Right kidney (tissue), 1 donor: ENCODE measurements at regions not wholly inside any gene's neighbourhood (a gene's known extent, or its start where the extent isn't known, plus 50 kb on each side); places are given as distances from the start of the nearest gene placed in this dataset.

Experiments used
- DNase-seq: peaks from one replicate; pipeline ENCODE4 v3.0.0-alpha.2; 2016

DNA sequence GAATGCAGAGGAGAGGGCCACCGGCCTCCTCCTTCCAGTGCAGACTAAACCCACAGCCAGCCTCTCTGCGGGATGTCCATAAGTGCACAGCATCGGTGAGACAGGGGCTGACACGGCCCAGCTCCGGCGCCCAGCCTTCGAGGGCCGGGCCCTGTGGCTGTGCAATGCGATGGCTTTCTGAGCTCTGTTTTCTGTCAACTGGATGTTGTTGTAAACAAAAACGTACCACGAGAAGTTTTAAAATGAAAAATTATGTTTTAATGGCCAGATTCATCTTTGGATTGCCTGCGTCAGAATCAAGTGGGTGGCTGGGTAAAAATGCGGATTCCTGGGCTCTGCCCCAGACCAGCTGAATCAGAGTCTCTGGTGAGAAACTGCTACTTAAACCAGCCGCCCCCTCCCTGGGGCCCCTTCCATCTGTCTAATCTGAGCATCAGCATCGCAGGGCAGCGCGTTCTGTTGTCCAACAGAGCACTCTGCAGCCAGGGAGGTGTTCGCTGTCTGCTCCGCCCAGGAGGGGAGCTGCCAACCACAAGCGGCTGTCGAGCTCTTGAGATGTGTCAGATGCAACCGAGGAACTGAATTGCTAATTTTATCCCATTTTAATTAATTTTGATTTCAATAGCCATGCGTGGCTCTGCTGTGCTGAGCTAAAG lies 133.4 kb downstream of the RFLNA start:
- no peak for DNase-seq

DNA sequence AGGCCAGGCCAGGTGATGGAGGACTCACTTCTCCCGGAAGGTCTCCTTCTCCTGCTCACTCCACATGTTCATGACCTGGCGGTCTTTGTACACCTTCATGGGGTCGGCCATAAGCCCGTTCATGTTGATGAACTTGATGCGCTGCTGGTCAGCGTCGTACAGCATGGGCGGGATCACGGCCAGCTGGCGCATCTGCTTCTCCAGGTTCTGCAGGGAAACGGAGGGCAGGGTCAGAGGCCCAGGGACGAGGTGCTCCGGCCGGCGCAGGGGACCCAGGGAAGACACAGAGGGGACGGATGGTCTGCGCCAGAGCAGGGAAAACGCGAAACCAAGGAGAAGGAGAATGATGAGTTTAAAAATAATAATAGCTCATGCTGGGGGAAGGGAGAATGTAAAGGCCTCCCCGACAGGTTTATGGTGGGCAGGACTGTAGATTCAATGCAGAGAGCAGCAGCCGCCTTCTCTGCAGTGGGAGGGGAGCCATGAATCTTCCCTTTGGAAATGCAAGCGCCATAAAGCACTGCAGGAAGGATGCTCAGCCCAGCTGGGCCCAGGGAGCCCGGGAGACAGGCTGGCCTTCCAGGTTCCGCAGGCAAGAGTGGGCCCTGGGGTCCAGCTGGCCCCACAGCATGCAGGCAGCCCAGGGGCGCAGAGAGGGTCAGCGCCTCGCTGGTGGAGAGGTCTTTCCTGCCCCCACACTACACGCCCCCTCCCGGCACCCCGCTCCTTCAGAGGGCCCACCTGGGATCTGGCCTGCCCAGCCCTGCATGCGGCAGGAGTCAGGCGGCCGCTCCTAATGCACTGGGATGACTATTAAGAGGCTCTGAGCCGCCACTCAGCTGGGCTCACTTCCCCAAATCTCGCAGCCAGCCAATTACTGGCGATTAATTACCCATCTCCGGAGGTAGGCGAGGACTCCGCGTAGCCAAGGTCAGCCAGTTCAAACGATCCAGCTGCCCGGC lies 132.0 kb downstream of the RFLNA start:
- peak; percentile 44 for DNase-seq

GRCh38 chr12:124425667-124426066 lies 130.8 kb downstream of the RFLNA start:
- no peak for DNase-seq

DNA sequence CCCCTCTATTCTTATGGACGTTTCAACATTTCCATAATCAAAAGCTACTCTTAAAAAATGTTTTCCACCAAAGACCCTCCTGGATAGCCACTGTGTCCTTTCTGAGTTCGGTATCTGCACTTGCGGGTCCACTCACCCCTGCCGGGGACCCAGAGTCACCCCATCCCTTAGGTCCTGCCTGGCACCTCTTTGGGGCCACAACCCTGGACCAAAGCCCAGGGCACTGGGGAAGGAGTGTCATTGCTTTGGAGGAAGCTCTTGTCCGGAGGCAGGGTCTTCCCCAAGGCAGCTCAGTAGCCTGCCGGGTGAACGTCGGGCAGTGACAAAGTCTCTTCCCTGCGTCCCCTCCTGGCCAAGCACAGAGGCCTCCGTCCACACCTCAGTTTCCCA lies 129.6 kb downstream of the RFLNA start:
- no peak for DNase-seq

DNA sequence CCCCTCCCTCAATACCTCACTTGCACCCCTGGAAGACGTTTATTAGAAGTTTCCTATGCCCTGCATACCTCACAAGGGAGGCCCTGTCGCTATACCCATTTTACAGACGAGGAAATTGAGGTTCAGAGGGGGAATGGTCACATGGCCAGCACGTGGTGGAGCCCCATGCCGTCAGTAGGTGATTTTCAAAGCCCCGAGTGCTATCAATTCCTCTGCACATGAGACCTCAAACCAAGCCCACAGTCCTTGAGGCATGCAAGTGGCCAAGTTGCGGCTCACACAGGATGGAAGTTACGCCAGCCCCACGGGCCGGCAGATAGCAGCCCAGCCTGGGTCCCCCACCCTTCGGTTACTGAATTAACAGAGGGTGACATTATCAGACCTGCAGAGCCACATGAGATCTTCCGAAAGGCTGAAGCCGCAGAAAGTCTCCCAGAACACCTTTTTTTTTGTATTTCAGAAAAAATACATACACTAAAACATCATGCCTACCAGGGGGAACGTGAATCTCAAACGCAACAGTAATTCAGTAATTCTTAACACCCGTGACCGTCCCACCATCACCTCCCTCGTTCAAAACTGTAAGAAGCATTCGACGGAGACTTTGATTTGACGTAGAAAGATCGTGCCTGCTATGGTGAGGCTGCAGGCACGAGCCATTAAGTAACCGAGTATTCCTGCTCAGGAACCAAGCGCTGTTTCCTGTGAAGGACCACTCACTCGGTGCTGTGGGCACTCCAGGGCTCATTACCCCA lies 129.0 kb downstream of the RFLNA start:
- DNase-seq: no peak

DNA sequence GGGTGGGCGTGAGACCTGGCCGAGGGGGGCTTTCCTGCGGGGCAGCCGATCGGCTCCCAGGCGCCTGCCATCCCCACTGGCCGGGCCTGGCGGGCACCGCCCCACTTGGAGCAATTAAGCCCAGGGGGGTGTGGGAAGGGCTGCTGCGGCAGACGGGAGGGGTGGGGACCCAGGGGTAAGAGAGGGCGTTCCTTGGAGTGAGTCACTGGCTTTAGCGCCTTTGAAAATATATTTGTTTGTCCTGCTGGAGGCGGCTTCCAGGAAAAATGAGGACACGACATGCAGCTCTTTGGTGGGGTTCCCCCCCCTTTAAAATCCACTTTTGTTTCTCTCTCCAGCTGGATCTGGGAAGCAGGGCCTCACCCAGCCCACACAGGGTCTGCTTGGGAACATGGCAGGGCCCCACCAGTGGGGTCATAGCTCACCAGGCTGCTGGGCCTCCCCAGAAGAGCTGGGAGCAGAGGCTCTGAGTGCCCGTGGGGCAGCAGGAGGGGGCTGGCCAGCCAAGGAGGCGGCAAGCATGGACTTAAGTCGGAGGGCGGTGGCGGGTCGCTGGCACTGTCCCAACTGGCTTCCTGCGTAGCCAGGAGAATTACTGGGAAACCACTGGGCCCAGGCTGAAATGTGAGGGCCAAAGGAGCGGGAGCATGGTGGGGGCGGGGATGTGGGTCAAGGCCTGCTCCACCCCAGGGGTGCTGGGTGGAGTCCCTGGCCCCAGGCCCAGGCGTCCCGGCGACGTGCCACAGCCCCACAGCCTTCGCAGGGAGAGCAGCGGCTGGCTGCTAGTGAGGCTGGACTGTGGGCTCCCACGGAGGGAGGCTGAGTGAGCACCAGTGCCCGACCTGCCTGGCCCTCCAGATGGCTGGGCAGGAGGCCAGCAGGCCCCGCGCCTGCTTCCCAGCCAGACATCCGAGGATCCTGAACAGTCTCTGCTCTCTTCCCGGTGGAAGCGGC lies 128.0 kb downstream of the RFLNA start:
- peak; percentile 74 for DNase-seq

DNA sequence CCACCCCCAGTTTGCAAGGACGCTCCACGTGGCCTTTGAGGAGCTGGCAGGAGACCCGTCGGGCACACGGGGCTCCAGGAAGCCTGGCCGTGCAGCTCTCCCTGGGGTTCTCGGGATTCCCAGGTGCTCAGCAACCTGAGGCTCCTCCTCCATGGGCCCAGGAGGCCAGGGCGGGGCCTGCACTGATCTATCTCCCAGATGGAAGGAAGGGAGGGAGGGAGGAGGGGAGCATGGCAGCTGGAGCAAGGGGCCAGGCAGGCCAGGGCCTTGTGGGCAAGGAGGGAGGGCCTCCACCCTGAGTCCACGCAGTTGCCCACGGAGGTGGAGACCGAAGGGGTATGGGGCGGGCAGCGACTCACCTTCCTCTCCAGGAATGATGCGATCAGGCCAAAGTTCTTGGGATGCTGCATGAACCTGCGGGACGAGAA lies 127.3 kb downstream of the RFLNA start:
- DNase-seq: peak; percentile 36

DNA sequence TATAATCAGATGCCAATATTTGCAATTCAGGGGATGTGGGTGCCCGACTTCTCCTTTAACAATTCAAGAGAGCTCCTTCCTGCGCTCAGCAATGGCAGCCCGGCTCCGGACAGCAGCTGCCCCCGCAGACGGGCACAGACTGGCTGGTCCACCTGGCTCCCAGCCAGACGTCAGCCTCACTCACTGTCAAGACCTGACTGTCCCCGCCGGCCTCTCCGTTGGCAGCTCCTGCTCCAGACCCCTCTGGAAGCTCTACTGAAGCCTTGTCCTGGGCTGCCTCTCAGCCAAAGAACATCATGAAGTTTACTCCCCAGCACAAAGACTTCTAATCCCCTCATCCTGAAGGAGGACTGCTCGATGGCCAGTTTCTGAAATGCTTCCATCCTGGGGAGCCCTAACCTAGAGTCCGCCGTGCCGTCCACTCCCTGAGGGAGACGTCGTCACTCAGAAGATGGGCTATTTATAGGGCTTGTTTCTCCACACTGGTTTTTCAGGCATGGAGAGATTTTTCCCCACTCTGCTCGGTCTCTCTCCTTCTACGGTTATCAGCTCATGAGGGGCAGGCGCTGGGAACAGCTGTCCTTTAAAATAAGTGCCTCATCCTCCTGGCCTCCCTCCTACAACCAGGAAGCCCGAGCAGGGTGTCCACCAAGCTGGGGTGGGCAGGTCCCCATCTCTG lies 126.2 kb downstream of the RFLNA start:
- DNase-seq: no peak

GRCh38 chr12:124420041-124420995 lies 125.4 kb downstream of the RFLNA start:
- DNase-seq: no peak

- DNase-seq: no peak
Observed at GRCh38 chr12:124419292-124420040, 124.6 kb downstream of the RFLNA start.

DNA sequence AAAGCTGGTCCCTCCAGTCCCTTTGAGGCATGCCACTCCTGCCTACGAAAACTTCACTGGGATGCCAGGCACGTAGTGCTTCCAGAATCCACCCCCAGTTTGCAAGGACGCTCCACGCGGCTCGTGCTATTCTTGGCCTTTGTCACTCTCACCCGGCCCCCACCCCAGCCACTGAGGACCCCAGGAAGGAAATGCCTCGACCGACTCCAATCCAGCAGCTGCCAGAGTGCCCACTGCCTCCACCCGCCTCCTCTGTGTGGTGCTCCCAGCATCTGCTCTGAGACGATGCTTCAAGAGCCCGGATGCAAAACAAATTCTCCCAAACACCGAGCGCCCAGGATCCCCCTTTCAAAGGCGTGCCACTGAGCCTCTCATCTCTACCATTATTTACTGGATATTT lies 123.9 kb downstream of the RFLNA start:
- no peak for DNase-seq

- no peak for DNase-seq
Observed at GRCh38 chr12:124418156-124418555, 123.3 kb downstream of the RFLNA start.

DNA sequence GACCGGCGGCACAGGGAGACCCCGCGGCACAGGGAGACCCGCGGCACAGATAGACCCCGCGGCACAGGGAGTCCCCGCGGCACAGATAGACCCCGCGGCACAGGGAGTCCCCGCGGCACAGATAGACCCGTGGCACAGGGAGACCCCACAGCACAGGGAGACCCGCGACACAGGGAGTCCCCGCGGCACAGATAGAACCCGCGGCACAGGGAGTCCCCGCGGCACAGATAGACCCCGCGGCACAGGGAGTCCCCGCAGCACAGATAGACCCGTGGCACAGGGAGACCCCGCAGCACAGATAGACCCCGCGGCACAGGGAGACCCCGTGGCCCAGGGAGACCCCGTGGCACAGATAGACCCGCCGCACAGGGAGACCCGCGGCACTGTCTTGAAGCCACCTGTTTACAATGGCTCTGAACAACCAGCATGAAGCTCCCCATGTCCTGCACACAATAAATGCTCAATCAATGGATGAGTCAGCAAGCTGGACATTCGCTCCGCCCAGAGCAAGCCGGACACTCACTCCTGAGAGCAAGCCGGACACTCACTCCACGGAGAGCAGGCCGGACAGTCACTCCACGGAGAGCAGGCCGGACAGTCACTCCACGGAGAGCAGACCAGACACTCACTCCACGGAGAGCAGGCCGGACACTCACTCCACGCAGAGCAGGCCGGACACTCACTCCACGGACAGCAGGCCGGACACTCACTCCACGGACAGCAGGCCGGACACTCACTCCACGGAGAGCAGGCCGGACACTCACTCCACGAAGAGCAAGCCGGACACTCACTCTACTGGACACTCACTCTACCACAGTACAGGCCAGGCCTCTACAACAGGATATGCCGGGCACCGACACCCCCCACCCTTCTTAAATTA lies 121.9 kb downstream of the RFLNA start:
- no peak for DNase-seq

GRCh38 chr12:124415064-124415463 lies 120.2 kb downstream of the RFLNA start:
- no peak for DNase-seq

GRCh38 chr12:124413915-124414314 lies 119.0 kb downstream of the RFLNA start:
- no peak for DNase-seq

DNA sequence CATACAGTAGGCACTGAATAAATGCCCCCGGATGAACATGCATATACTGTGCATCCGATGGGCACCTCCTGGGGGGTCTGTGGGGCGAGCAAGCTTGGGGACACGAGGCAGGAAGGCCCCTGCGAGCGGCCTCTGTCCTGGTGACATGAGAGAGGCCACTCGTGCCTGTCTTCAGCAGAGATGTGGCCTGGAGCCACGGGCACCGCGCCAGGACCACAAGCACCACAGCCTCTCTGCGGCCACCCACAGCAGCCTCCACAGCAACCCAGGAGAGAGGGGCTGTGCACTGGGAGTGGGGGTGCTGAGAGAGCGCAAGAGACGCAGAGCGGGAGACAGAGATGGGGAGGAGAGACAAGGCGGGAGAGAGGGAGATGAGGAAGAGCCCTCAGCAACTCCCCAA lies 118.5 kb downstream of the RFLNA start:
- DNase-seq: no peak

DNA sequence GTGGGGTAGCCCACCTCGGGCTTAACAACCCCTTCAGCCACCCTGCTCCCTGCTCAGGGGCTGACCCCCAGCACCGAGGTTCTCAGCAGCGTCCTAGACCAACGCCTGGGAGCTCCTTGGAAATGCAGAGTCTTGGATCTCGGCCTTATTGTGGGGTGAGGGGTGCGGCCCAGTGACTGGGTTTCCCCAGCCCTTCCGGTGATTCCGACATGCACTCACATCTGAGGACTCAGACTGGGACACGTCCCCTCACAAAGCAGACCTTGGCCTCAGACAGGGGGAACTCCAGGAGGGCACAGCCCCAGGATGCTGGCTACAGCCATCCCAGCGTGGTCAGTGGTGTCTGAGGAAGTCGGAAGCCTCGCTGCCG lies 117.7 kb downstream of the RFLNA start:
- no peak for DNase-seq

- no peak for DNase-seq
Observed at GRCh38 chr12:124411953-124412645, 117.2 kb downstream of the RFLNA start.
